Gastrocnemius medialis (tissue), 4 donors: ENCODE measurements at regions not wholly inside any gene's neighbourhood (a gene's known extent, or its start where the extent isn't known, plus 50 kb on each side); places are given as distances from the start of the nearest gene placed in this dataset.
"Not testable (repeated sequence)": the region's sequence is repeated elsewhere in the genome, so short reads cannot be mapped to it uniquely, and the experiment has no call there.

Source experiments
- POLR2A ChIP-seq, 2 donors: fragments of 450-650 bp; IDR thresholded peaks; one replicate each; pipeline ENCODE4 v1.6.1; 2017; ENCODE audit warnings: antibody characterized with exemption in 2 of 2, mild to moderate bottlenecking in 2 of 2, moderate library complexity in 2 of 2
- TF ChIP-seq, protein P1 (sequence below), 5 experiments: fragments of 450-650 bp in 3 of 5; fragments of 200-600 bp in 2 of 5; sonication (generic) in 2 of 5; IDR thresholded peaks in 4 of 5; conservative IDR thresholded peaks in 1 of 5; 1 replicate in 4 of 5; 2 replicates in 1 of 5; pipeline ENCODE4 v1.5.1; 2016 to 2019; ENCODE audit warnings: antibody characterized with exemption in 5 of 5, mild to moderate bottlenecking in 3 of 5, moderate library complexity in 3 of 5

DNA sequence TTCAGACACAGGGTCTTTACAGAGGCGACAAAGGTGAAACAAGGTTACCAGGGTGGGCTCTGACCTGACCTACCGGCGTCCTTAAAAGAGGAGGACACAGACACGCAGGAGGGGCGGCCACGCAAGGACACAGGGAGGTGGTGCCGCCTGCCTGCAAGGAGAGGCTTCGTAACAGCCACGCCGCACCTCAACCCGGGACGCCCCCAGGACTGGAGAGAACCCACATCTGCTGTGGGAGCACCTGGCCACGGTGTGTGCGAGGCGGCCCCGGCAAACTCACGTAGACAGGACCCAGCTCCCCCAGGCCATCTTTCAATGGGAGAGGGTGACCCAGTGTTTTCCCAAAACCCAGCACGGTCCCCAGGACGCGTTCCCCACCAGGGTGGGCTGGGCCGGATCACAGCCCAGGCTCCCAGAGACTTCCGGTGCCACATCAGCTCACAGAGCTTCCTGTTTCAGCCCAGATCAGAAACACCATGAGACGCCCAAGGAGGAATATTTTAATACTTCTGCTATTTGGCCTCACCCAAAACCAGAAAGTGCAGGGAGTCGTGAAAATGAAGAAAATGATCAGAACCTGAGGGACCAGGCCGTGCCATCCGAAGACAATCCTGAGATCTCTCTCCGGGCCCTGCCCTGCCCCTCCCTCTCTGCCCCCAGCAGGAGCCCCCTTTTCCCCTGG is 5417.4 kb upstream of the TPTE start:
- TF ChIP-seq, protein P1, sequence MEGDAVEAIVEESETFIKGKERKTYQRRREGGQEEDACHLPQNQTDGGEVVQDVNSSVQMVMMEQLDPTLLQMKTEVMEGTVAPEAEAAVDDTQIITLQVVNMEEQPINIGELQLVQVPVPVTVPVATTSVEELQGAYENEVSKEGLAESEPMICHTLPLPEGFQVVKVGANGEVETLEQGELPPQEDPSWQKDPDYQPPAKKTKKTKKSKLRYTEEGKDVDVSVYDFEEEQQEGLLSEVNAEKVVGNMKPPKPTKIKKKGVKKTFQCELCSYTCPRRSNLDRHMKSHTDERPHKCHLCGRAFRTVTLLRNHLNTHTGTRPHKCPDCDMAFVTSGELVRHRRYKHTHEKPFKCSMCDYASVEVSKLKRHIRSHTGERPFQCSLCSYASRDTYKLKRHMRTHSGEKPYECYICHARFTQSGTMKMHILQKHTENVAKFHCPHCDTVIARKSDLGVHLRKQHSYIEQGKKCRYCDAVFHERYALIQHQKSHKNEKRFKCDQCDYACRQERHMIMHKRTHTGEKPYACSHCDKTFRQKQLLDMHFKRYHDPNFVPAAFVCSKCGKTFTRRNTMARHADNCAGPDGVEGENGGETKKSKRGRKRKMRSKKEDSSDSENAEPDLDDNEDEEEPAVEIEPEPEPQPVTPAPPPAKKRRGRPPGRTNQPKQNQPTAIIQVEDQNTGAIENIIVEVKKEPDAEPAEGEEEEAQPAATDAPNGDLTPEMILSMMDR (IDR thresholded peaks at IDR 0.05 in 4 of 5, conservative IDR thresholded peaks at IDR 0.05 in 1 of 5), result not testable (repeated sequence)
- not testable (repeated sequence) for TF ChIP-seq POLR2A (IDR thresholded peaks at IDR 0.05)
